Nephron progenitor cell (in vitro differentiated cells): ENCODE measurements at regions not wholly inside any gene's neighbourhood (a gene's known extent, or its start where the extent isn't known, plus 50 kb on each side); places are given as distances from the start of the nearest gene placed in this dataset.

Source experiments
- DNase-seq: peaks from one replicate; pipeline ENCODE4 v3.0.0; 2021
- H3K27ac Mint-ChIP-seq: 2 replicates; pipeline ENCODE4 v1.8.0; 2021; ENCODE audit warnings: mild to moderate bottlenecking, moderate library complexity, mixed read lengths
- H3K27me3 Mint-ChIP-seq: 2 replicates; pipeline ENCODE4 v1.8.0; 2021; ENCODE audit warnings: mild to moderate bottlenecking, low read depth, mixed read lengths; ENCODE audit not compliant: poor library complexity
- H3K36me3 Mint-ChIP-seq: 2 replicates; pipeline ENCODE4 v1.8.0; 2021; ENCODE audit warnings: low read depth, mixed read lengths
- H3K4me1 Mint-ChIP-seq: 2 replicates; pipeline ENCODE4 v1.8.0; 2021; ENCODE audit warnings: mixed read lengths
- H3K4me3 Mint-ChIP-seq: 2 replicates; pipeline ENCODE4 v1.8.0; 2021; ENCODE audit warnings: mild to moderate bottlenecking, moderate library complexity, mixed read lengths
- H3K9me3 Mint-ChIP-seq: 2 replicates; pipeline ENCODE4 v1.8.0; 2021; ENCODE audit warnings: mild to moderate bottlenecking, moderate library complexity, mixed read lengths
- CTCF ChIP-seq: fragments of 200-600 bp; sonication (generic); IDR thresholded peaks from 2 replicates; pipeline ENCODE4 v1.5.0; 2021; ENCODE audit warnings: antibody characterized with exemption

DNA sequence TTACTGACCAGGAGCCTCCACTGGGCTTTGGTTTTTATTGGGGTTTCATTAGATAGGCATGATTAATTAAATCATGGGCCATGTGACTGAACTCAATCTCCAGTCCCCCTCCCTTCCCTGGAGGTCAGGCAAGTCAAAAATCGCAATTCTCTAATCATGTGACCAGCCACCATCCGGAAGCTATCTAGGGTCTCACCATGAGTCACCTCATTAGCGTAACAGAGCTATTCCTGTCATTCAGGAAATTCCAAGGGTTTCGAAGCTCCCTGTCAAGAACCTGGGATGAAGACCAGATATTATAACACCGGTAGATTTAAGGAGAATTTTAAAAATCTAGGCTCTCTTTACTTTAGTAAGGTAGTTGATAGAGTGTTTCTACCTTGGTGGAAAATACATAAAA is 180.3 kb upstream of the TCF4 start:
- no peaks in the 10 kb centered on the region for H3K27me3 Mint-ChIP-seq
- DNase-seq, result no peak
- peaks cover 22% of the 10 kb centered on the region for H3K4me1 Mint-ChIP-seq
- TF ChIP-seq CTCF, result no peak
- H3K36me3 Mint-ChIP-seq, result no peaks in the 10 kb centered on the region
- no peaks in the 10 kb centered on the region for H3K9me3 Mint-ChIP-seq
- H3K4me3 Mint-ChIP-seq, result no peak overlapping the region
- no peak overlapping the region for H3K27ac Mint-ChIP-seq

DNA sequence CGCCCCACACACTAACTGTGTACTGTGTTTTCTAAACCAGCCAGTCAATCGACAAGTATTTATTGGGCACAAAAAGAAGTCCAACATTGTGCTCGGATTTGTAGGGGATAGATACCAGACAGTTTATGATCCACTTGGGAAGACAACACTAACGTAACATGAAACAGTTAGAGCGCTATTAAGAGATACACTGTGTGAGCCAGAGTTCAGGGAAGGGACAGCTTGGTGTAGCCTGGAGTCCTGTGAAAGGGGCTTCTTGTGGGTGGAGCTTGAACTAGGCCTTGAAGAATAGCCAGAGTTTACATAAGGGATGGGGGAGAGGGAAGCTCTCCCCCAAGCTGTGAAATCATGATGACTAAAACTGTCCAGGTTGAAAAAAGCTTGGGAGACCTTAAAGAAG is 176.4 kb upstream of the TCF4 start:
- Mint-ChIP-seq H3K36me3 (no peaks in the 10 kb centered on the region), H3K4me1 (peaks cover 51% of the 10 kb centered on the region), H3K4me3 (no peak overlapping the region), H3K9me3 (no peaks in the 10 kb centered on the region), H3K27ac (no peak overlapping the region), H3K27me3 (peaks cover 3% of the 10 kb centered on the region)
- TF ChIP-seq CTCF, result no peak
- no peak for DNase-seq

GRCh38 chr18:55763805-55764204 is 175.8 kb upstream of the TCF4 start:
- DNase-seq, result no peak
- no peak for TF ChIP-seq CTCF
- no peak overlapping the region for H3K4me3 Mint-ChIP-seq
- no peak overlapping the region for H3K27ac Mint-ChIP-seq
- H3K36me3 Mint-ChIP-seq, result no peaks in the 10 kb centered on the region
- H3K27me3 Mint-ChIP-seq, result peaks cover 3% of the 10 kb centered on the region
- peaks cover 57% of the 10 kb centered on the region for H3K4me1 Mint-ChIP-seq
- H3K9me3 Mint-ChIP-seq, result no peaks in the 10 kb centered on the region

DNA sequence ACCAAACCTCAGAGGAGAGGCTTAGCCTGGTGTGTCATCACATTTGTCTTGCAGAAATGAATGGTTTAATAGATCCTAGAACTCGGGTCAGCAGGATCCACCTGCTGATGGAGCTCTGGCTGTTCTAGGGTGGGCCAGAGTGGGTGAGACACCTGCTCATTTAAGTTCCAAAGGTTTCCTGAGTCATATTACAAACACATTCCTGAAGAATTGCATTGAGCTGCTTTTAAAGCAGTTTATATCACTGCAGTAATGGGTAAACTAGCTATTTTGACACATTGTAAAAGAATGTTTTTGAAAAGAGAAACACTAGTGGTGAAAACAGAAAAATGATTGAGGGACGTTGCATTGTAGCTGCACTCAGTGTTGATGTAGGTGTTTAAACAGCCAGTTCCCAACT is 175.3 kb upstream of the TCF4 start:
- H3K4me1 Mint-ChIP-seq, result peaks cover 58% of the 10 kb centered on the region
- H3K27me3 Mint-ChIP-seq, result peaks cover 3% of the 10 kb centered on the region
- TF ChIP-seq CTCF, result no peak
- no peaks in the 10 kb centered on the region for H3K9me3 Mint-ChIP-seq
- DNase-seq, result no peak
- H3K36me3 Mint-ChIP-seq, result no peaks in the 10 kb centered on the region
- H3K27ac Mint-ChIP-seq, result no peak overlapping the region
- H3K4me3 Mint-ChIP-seq, result no peak overlapping the region

- no peak for DNase-seq
- Mint-ChIP-seq H3K4me1 (peaks cover 58% of the 10 kb centered on the region), H3K36me3 (peaks cover 3% of the 10 kb centered on the region), H3K9me3 (peaks cover under 1% of the 10 kb centered on the region), H3K4me3 (no peak overlapping the region), H3K27ac (no peak overlapping the region), H3K27me3 (peaks cover 3% of the 10 kb centered on the region)
- TF ChIP-seq CTCF, result no peak
These were observed 174.4 kb upstream of the TCF4 start for GRCh38 chr18:55762424-55762823.

DNA sequence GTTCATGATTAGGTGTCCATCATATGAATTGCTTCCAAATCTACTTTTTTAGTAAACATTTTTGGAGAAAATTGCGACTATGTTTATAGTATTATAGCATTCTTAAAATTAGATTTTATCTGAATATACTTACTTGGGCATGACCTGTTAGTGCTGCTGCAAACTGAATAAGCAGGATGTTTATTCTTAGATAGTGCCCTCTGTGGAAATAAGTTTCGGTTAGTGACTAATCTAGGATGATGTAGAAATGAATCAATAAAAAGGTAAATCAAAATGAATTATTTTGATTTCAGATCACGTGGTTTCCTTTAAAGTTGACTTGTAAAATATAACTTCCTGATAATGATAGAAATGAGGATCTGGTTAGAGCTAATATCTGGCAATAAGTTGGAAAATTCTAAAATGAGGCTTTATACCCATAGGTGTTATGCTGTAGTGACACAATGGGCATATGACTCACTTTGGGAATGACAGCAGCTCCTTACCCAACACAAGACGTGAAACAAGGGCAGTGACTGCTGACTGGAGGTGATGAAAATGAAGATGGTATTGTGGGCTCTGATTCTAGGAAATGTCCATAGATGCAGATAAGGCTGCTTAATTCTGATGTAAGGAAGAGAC is 165.8 kb upstream of the TCF4 start:
- no peak for TF ChIP-seq CTCF
- H3K27me3 Mint-ChIP-seq, result no peaks in the 10 kb centered on the region

More for the DNA sequence above, 165.8 kb upstream of the TCF4 start:
- H3K9me3 Mint-ChIP-seq, result peaks cover 8% of the 10 kb centered on the region
- H3K36me3 Mint-ChIP-seq, result peaks cover 8% of the 10 kb centered on the region
- H3K27ac Mint-ChIP-seq, result no peak overlapping the region
- no peak overlapping the region for H3K4me3 Mint-ChIP-seq
- no peak for DNase-seq
- H3K4me1 Mint-ChIP-seq, result peaks cover under 1% of the 10 kb centered on the region
